ENCODE measurements at regions not wholly inside any gene's neighbourhood (a gene's known extent, or its start where the extent isn't known, plus 50 kb on each side); places are given as distances from the start of the nearest gene placed in this dataset.
"Not testable (repeated sequence)": the region's sequence is repeated elsewhere in the genome, so short reads cannot be mapped to it uniquely, and the experiment has no call there.

DNA sequence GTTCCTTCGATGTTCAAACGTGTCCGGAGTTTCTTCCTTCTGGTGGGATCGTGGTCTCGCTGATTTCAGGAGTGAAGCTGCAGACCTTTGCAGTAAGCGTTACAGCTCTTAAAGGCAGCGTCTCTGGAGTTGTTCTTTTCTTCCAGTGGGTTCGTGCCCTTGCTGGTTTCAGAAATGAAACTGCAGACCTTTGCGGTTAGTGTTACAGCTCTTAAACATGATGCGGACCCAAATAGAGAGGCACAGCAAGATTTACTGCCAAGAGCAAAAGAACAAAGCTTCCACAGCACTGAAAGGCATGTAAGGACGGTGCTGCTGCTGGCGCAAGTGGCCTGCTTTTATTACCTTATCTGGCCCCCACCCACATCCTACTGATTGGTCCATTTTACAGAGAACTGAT, 931.4 kb downstream of the IPMK start:
- DNase-seq (ENCODE audit: low read depth in 2 of 2): no peak

DNA sequence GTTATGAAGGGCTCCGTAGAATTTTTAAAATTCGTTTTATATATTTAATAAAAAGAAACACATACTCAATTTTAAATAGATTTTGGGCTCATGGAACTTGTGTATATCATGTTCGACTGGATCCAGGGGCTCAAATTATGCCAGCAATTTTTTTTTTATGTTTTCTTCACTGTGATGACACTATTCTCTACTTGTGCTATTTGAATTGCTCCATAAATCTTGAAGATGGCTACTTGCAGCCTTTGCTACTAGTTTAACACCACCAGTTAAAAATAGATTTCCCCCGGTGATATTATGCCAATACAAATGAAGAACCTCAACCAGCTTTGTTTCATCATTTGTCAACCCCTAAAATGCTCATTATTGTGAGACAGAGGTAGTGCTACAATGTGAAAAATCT, 933.2 kb downstream of the IPMK start:
- no peak for DNase-seq (ENCODE audit: low read depth in 2 of 2)

DNA sequence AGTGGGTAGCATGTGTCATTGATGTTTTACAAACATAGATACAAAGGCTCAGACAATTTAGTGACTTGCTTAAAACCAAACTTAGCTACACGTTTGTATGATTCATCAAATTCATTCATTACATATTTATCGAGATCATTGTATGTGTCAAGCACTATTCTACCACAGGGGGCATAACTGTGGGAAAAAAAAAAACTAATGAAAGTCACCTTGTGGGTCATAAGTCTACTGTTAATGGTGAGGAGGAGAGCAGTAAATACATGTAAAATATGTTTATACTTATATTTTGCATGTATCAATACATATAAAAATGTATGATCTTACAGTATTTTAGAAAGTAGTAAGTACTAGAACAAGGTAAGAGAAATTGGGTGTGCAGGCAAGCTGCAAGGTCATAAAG, 933.8 kb downstream of the IPMK start:
- DNase-seq (ENCODE audit: low read depth in 2 of 2): no peak

DNA sequence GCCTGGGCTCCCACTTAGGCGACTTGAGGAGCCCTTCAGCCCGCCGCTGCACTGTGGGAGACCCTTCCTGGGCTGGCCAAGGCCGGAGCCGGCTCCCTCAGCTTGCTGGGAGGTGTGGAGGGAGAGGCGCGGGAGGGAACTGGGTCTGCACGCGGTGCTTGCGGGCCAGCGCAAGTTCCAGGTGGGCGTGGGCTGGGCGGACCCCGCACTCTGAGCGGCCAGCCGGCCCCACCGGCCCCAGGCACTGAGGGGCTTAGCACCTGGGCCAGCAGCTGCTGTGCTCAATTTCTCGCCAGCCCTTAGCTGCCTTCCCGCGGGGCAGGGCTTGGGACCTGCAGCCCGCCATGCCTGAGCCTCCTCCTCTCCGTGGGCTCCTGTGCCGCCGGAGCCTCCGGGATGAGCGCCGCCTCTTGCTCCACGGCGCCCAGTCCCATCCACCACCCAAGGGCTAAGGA, 946.3 kb downstream of the IPMK start:
- not testable (repeated sequence) for DNase-seq (ENCODE audit: low read depth in 2 of 2)

DNA sequence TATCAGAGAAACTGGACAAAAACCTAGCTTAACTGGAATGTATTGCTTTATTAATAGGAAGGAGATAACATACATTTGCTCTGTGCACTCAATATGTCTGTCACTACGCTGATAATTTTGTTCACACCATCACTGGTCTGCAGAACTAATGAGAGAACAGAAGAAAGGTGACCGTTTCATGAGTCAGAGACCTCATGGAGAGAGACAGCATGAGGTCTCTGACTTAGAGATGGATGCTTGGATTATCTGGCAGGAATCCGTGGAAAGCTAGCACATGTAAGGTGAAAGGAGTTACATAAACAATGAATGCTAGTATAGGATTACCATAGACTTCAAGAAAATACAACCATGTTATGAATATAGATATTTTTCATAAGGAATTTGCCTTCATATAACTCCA, 947.3 kb downstream of the IPMK start:
- no peak for DNase-seq (ENCODE audit: low read depth in 2 of 2)

DNA sequence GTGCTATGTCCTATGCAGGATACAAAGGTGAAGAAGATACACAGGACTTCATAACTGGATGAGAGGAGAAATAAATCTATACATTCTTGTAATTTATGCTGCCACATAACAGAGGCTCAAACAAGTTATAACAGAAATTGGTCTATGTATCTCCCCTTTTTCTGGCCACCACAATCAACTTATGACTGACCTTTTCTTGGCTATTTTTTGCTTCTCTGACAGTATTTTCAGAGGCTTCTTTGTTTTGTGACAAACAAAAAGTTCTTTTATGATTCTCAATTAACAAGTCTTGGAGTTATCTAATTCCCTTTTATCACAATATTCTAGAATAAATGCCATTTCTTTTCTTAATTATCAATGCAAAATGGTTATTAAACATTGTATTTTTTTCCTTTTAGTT, 953.0 kb upstream of the ZWINT start:
- no peak for DNase-seq (ENCODE audit: low read depth in 2 of 2)

DNA sequence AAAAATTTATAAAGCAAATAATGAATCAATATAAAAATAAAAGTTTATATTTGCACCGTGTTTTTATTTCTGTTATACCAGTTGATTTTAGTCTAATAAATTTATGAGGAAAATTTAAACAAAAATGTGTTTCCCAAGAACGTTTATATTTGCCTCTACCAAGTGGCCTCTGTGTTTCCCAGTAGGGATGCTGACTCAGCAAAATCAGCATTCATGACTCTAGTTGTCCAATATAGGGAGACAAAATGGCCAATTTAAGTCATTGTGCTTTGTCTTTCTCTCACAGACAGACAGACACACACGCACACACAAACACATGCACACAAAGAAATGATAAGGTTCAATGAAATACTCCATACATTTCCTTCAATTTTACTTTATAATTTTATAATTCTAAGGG, 942.5 kb upstream of the ZWINT start:
- DNase-seq (ENCODE audit: low read depth in 2 of 2): no peak

DNA sequence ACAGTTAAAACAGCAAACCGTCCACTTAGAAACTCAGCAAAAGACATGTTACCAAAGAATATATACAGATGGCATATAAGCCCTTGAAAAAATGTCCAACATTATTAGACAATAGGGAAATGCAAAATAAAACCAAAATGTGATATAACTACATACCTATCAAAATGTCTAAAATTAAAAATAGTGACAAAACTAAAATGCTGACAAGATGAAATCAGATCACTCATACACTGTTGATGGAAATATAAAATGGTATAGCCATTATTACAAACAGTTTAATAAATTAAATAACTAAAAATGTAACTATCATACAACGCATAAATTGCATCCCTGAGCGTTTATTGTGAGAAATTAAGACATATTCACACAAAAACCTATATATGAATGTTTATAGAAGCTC, 939.7 kb upstream of the ZWINT start:
- DNase-seq (ENCODE audit: low read depth in 2 of 2): no peak

DNA sequence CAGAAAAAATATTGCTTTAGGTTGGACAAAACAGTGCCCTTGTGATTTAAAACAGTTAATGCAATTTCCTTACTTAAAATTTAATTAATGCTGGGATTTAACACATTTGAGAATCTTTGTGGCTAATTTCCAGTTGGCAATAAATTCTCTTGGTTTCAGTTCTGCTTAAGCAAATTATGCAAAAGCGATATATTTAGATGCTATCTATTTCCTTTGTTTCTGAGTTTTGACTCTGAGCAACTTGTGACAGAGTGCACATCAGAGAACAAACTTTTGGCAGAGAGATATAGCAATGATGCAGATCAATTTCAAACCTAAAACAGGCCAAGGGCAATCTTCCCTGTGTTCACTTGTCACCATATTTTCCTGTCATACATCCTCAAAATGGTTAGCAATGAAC, 933.6 kb upstream of the ZWINT start:
- no peak for DNase-seq (ENCODE audit: low read depth in 2 of 2)

DNA sequence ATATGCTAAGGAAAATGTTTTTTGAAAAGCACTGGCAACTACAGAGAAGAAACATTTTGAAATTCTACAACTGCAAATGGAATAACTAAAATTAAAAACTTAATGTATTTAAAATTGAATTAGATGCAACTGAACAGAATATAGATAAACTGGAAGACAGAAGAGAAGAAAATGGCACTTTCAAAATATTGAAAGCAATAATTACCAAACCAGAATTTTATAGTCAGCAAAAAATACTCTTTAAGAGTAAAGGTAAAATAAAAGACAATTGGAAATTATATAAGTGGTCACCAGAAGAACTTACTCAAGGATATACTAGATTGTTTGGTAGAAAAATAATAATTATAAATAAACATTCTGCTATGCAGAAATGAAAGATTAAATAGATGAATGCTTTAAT, 927.7 kb upstream of the ZWINT start:
- DNase-seq (ENCODE audit: low read depth in 2 of 2): no peak

DNA sequence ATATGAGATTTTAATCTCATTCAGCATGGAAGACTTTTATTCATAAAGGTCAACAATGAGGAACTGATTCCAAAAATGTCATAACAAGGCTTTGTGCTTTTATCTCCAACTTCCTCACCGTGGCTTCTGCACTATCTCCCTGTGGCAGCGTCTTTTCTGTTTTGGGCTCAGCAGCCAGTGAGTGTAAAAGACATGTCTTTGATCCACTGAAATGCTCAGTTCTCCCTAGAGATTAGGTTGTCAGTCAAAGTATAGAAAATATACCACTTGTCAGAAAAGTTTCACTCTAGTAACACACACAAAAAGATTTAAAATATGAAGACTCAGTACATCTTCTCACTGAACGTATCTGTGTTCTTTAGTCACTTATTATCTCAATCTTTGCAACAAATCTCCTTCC, 901.8 kb upstream of the ZWINT start:
- DNase-seq (ENCODE audit: low read depth in 2 of 2): no peak

DNA sequence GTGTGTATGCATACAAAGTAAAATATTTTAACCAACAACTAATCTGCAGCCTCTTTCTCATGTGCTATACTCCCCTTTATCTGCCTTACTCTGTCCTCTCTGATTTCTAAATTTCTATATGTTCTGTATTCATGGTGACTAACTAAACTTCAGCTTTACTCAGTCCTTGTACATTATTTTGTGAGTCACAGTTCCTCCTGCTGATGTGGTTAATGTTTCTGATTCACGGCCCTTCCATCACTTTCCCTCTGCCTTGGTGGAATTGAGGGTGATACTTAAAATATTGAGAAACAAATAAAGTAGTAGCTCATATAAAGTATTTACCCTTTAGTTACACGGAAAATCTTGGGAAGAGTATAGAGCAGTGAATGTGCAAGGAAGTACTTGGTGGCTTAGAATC, 899.1 kb upstream of the ZWINT start:
- DNase-seq (ENCODE audit: low read depth in 2 of 2): no peak

DNA sequence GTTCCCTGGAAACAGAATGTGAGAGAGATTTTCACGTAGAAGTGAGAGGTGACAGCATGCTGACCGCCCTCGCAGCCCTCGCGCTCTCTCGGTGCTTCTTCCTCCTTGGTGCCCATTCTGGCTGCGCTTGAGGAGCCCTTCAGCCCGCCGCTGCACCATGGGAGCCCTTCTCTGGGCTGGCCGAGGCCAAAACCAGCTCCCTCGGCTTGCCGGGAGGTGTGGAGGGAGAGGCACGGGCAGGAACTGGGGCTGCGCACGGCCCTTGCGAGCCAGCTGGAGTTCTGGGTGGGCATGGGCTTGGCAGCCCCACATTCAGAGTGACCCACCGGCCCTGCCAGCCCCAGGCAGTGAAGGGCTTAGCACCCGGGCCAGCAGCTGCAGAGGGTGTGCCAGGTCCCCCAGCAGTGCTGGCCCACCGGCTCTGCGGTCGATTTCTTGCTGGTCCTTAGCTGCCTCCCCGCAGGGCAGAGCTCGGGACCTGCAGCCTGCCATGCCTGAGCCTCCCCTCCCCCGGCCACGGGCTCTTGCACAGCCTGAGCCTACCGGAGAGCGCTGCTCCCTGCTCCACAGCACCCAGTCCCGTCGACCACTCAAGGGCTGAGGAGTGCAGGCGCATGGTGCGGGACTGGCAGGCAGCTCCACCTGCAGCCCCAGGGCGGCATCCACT, 888.7 kb upstream of the ZWINT start:
- DNase-seq (ENCODE audit: low read depth in 2 of 2): no peak

DNA sequence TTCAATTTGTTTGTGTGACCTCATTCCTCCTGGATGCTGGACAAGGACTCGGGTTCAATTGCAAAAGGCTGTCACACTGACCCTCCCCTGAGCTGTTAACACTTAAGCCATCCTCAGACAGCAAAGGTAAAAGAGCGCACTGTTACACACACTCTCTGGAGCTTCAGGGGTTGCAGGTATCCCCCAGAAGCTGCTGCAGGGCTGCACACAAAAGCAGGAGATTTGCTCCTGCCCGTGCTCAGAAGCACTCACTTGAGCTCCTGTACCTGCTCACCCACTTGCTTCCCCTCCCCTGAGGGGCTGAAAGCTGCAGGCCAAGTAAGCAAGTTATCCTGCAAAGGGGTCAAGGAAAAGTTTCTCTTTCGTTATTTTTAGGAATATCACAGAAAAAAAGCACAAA, 886.2 kb upstream of the ZWINT start:
- no peak for DNase-seq (ENCODE audit: low read depth in 2 of 2)

DNA sequence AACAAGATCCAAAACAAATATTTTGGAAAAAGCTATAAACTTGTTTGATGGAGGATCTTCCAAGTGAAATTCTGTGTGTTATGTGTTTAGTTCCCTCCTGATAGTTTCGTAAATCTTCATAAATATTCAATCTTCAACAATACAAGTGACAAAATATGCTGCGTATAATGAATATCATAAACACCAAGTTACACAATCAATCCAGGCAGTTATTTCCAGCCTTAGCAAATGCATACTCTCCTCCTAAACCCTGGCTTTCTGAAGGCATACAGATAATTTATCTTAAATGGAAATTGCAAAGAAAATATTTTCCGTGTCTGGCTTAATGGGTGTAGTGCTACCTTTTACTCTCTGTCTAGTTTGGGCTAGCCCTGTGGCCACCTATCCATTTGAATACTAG, 864.9 kb upstream of the ZWINT start:
- no peak for DNase-seq (ENCODE audit: low read depth in 2 of 2)

DNA sequence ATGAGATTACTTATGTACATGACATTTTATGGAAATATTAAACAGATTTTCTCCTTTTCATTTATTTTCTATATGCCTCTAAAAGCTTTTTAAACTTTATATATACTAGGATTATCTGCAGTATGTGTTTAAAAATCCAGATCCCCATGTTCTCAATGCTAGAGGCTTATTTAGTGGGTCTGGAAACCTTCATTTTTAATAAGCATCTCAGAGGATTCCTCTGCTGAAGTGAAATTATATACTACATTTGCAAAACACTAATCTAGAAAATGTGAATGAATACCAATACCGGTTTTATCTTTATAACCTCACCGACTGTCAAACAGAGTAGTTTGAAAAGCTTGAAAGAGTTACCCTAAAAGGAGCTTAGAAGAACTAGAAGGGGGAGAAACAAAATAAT, 863.8 kb upstream of the ZWINT start:
- DNase-seq (ENCODE audit: low read depth in 2 of 2): no peak

DNA sequence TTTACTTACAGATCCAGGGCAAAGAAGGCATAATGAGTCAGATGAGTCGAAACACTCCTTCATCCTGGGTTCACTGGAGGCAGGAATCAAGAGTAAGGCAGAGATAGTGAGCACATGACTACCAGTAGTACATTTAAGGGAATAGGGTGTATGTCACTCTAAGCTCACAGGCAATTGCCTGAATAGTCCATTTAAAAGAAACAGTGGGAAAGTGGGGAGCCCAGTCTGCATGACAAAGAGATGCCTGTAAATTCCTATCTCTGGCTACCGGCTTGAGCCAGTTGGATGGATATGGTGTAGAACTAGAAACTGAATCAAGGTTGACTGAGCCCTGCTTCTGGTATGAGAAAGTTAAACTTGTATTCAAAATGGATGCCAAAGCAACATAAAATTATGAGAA, 861.5 kb upstream of the ZWINT start:
- no peak for DNase-seq (ENCODE audit: low read depth in 2 of 2)

DNA sequence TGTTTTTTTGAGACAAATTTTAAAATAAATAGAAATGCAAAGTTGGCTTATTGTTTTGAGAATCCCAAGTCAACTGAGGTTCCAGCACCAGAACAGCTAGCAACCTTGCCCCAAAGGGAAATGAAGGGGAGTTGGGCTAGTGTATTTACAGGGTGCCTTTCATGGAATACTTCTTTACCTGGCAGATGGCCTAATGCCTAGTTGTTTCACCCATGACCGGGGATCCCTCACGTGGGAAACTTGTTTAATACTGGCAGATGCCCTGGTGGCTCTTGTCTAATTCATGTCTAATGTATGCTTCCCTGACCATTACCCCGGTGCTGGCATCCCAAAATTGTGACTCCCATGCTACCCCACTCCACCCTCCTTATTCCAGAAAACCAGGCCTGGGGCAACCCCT, 861.1 kb upstream of the ZWINT start:
- no peak for DNase-seq (ENCODE audit: low read depth in 2 of 2)

DNA sequence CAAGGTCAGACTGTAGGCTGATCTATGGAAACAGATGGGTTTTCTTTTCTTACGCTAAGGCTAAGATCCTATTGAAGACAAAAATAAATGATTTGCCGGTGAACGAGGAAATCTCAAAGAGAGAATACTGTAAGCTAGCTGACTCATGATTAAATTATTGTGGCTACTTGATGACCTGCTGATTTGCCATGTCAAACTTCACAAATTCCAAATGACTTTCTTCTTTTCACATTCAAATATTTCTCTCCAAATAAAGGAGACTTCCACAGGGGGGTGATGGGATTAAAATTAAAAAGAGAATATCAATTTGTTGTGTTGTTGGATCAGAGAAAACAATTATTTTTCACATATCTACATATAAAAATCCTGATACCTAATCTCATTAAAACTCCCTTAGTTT, 860.6 kb upstream of the ZWINT start:
- no peak for DNase-seq (ENCODE audit: low read depth in 2 of 2)

DNA sequence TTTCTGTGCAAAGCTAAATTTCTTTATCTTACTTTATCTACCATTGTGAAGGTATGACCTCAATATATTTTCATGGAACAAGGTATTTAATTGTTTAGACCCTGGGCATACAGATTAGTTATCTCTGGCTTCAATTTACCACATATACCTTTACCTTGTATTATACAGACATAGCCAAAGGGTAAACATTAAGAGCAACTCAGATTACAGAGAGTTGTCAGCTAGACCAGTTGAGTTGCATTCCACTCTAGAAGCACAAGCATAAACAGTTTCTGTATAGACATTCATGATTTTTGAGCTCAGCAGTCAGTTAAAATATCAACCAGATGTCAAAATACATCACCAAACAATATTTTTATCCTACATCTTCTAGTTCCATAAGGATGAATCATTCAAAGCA, 857.3 kb upstream of the ZWINT start:
- no peak for DNase-seq (ENCODE audit: low read depth in 2 of 2)

DNA sequence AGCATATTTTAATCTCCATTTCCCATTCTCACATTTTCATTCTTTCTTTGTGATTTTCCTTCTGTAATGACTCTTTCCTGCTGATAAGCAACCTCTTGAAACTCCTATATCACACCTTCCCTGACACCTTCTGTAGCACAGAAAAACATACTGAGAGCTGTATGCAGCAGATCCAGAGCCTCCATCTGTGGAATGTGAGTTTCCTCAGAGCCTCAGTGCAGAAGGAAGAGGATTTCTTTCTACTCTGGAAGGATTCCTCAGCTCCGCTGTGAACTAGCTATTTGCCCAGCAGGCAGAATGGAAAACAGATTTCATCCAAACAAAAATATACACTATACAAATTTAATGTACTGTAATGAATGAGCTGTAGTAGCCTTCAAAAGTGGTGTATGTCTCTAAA, 841.3 kb upstream of the ZWINT start:
- no peak for DNase-seq (ENCODE audit: low read depth in 2 of 2)

DNA sequence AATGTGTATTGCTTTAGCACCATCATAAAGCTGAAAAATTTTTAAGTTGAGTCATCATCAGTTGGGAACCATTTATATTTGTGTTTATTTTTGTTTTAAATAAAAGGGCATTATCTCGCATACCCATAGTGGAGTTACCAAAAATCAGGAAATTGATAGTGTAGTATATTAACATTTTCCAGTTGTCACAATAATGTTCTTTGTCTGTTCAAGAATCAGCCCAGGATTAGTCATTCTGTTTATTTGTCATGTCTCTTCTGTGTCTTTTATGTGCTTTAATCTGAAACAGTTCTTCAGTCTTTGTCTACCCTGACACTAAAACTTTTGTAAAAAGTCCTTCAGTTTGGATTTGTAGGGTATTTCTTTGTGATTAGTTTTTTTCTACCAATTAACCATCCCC, 827.8 kb upstream of the ZWINT start:
- DNase-seq (ENCODE audit: low read depth in 2 of 2): no peak

DNA sequence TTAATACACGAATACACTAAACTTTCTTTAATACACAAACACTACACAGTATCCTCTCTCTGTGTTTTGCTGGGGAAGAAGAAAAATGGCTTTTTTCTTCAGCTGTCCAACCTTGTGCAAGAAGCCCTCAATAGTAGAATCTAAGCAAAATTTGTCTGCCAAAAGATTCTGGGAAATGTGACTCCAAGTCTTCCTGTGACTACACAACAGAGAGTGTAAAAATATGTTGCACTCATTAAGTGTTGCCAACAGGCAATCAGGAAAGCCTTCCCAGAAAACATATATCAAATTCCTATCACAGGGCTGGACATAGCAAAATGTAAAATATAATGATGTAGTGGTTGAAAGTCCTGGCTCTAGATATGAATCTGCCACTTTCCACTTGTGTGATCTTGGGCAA, 825.1 kb upstream of the ZWINT start:
- DNase-seq (ENCODE audit: low read depth in 2 of 2): no peak

DNA sequence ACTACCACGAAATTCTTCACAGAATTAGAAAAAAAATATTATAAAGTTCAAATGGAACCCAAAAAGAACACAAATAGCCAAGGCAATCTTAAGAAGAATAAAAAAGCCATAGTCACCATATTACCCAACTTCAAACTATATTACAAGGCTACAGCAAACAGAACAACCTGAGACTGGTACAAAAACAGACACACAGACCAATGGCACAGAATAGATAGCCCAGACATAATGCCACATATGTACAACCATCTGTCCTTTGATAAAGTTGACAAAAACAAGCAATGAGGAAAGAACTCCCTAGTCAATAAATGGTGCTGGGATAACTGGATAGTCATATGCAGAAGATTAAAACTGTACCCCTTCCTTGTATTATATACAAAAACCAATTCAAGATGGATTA, 808.5 kb upstream of the ZWINT start:
- DNase-seq (ENCODE audit: low read depth in 2 of 2): no peak
